IMR-90 (cell line): ENCODE measurements at regions not wholly inside any gene's neighbourhood (a gene's known extent, or its start where the extent isn't known, plus 50 kb on each side); places are given as distances from the start of the nearest gene placed in this dataset.

Experiments used
- ATAC-seq: fragments of 200-7000 bp; cut with Tn5 transposase; 2 replicates; pipeline ENCODE4 v1.9.1; 2020; ENCODE audit warnings: low read depth, mild to moderate bottlenecking, moderate library complexity
- BruUV-seq: library from RNA; stranded (reverse); fragments of 400-500 nt; replicated peaks from 2 replicates; lab custom pipeline; 2021; lab: Mats Ljungman, UMichigan
- CTCF ChIA-PET: fragments of 300-600 bp; formaldehyde crosslinking; extraction: SDS; loops from one replicate; lab custom pipeline; 2021; ENCODE audit warnings: antibody characterized with exemption; lab: Yijun Ruan, JAX
- POLR2A ChIA-PET: fragments of 300-600 bp; sonication (Branson Sonifier 250); formaldehyde crosslinking; loops from one replicate; lab custom pipeline; 2022; ENCODE audit warnings: antibody characterized with exemption; ENCODE audit not compliant: unreplicated experiment; lab: Charles Lee
- DNase-seq: peaks from one replicate; pipeline ENCODE4 v3.0.0; 2013
- H2AFZ ChIP-seq: replicated peaks from 2 replicates; pipeline ENCODE3; 2013; ENCODE audit warnings: low read length, mild to moderate bottlenecking; ENCODE audit not compliant: poor library complexity
- H2AK5ac ChIP-seq: 2 replicates; pipeline ENCODE4 v1.6.1; 2013; ENCODE audit warnings: low read depth, low read length, inconsistent platforms
- H2AK9ac ChIP-seq: replicated peaks from 2 replicates; pipeline ENCODE3; 2013; ENCODE audit warnings: mild to moderate bottlenecking, low read depth, low read length, moderate library complexity; ENCODE audit not compliant: poor library complexity
- H2BK120ac ChIP-seq: 2 replicates; pipeline ENCODE4 v1.6.1; 2013; ENCODE audit warnings: low read depth, low read length, inconsistent platforms
- H2BK15ac ChIP-seq: 3 replicates; pipeline ENCODE4 v1.6.1; 2013; ENCODE audit warnings: low read depth, low read length, inconsistent platforms
- H2BK20ac ChIP-seq: 2 replicates; pipeline ENCODE4 v1.6.1; 2013; ENCODE audit warnings: low read depth, mild to moderate bottlenecking, inconsistent platforms, low read length, moderate library complexity
- H2BK5ac ChIP-seq: 2 replicates; pipeline ENCODE4 v1.6.1; 2013; ENCODE audit warnings: mild to moderate bottlenecking, low read depth, low read length, inconsistent platforms; ENCODE audit not compliant: poor library complexity, severe bottlenecking
- H3K14ac ChIP-seq: replicated peaks from 2 replicates; pipeline ENCODE4 v1.6.1; 2013; ENCODE audit warnings: low read depth, low read length, inconsistent platforms
- H3K18ac ChIP-seq: 2 replicates; pipeline ENCODE4 v1.6.1; 2013; ENCODE audit warnings: low read depth, low read length, control low read depth
- H3K23ac ChIP-seq: 2 replicates; pipeline ENCODE4 v1.6.1; 2013; ENCODE audit warnings: low read depth, low read length, inconsistent platforms
- H3K27ac ChIP-seq: 2 replicates; pipeline ENCODE4 v1.5.1; 2013; ENCODE audit warnings: mild to moderate bottlenecking, control low read depth, low read length; ENCODE audit not compliant: insufficient read depth
- H3K27me3 ChIP-seq: 2 replicates; pipeline ENCODE4 v1.6.1; 2013; ENCODE audit warnings: low read length; ENCODE audit not compliant: control insufficient read depth, insufficient read depth
- H3K36me3 ChIP-seq: 2 replicates; pipeline ENCODE4 v1.6.1; 2013; ENCODE audit warnings: low read length, mixed read lengths; ENCODE audit not compliant: control insufficient read depth, insufficient read depth
- H3K4ac ChIP-seq: 2 replicates; pipeline ENCODE4 v1.6.1; 2013; ENCODE audit warnings: low read depth, low read length, inconsistent platforms
- H3K4me1 ChIP-seq: 2 replicates; pipeline ENCODE4 v1.6.1; 2013; ENCODE audit warnings: low read length, mixed read lengths; ENCODE audit not compliant: control insufficient read depth, insufficient read depth
- H3K4me2 ChIP-seq: 2 replicates; pipeline ENCODE4 v1.6.1; 2013; ENCODE audit warnings: low read depth, mild to moderate bottlenecking, control low read depth, low read length, moderate library complexity
- H3K4me3 ChIP-seq: 2 replicates; pipeline ENCODE4 v1.5.1; 2013; ENCODE audit warnings: low read depth, mild to moderate bottlenecking, control low read depth, low read length, moderate library complexity; ENCODE audit not compliant: insufficient read depth
- H3K56ac ChIP-seq: 2 replicates; pipeline ENCODE4 v1.6.1; 2013; ENCODE audit warnings: low read length, inconsistent platforms; ENCODE audit not compliant: insufficient read depth; ENCODE audit errors: extremely low read depth
- H3K79me1 ChIP-seq, 2 experiments: 2 replicates each; pipeline ENCODE4 v1.6.1; 2013; ENCODE audit warnings: low read length in 2 of 2, inconsistent platforms in 1 of 2, low read depth in 1 of 2
- H3K9ac ChIP-seq: 2 replicates; pipeline ENCODE4 v1.6.1; 2013; ENCODE audit warnings: low read depth, low read length, control low read depth
- H3K9me1 ChIP-seq: 2 replicates; pipeline ENCODE4 v1.6.1; 2013; ENCODE audit warnings: low read length, inconsistent platforms; ENCODE audit not compliant: insufficient read depth
- H3K9me3 ChIP-seq: 2 replicates; pipeline ENCODE4 v1.6.1; 2013; ENCODE audit warnings: low read length; ENCODE audit not compliant: control insufficient read depth, insufficient read depth
- H4K20me1 ChIP-seq: 2 replicates; pipeline ENCODE4 v1.6.1; 2013; ENCODE audit warnings: low read length, inconsistent platforms; ENCODE audit not compliant: insufficient read depth
- H4K5ac ChIP-seq: 2 replicates; pipeline ENCODE4 v1.6.1; 2013; ENCODE audit warnings: mild to moderate bottlenecking, low read depth, low read length, control low read depth
- H4K8ac ChIP-seq, 2 experiments: 2 replicates each; pipeline ENCODE4 v1.6.1; 2013; ENCODE audit warnings: low read depth in 2 of 2, low read length in 2 of 2, control low read depth in 1 of 2, inconsistent platforms in 1 of 2
- H4K91ac ChIP-seq: 2 replicates; pipeline ENCODE4 v1.6.1; 2013; ENCODE audit warnings: low read depth, low read length, inconsistent platforms; ENCODE audit not compliant: insufficient read depth
- BHLHE40 ChIP-seq: fragments of 150-350 bp; IDR thresholded peaks from 2 replicates; pipeline ENCODE4 v1.6.1; 2016; ENCODE audit warnings: mild to moderate bottlenecking, low read depth, low read length
- CEBPB ChIP-seq: IDR thresholded peaks from 2 replicates; pipeline ENCODE4 v1.6.1; 2012; ENCODE audit warnings: low read depth, low read length, improper control_type of control experiment
- CHD1 ChIP-seq: IDR thresholded peaks from 2 replicates; pipeline ENCODE4 v1.6.1; 2012; ENCODE audit warnings: low read depth, low read length, improper control_type of control experiment
- FOS ChIP-seq: fragments of 150-350 bp; IDR thresholded peaks from 2 replicates; pipeline ENCODE4 v1.6.1; 2016; ENCODE audit warnings: low read depth, low read length
- MAFK ChIP-seq: IDR thresholded peaks from 2 replicates; pipeline ENCODE4 v1.6.1; 2012; ENCODE audit warnings: low read depth, low read length, improper control_type of control experiment
- MAZ ChIP-seq: IDR thresholded peaks from 2 replicates; pipeline ENCODE4 v1.6.1; 2012; ENCODE audit warnings: low read depth, mild to moderate bottlenecking, low read length, improper control_type of control experiment, moderate library complexity, borderline replicate concordance
- MXI1 ChIP-seq: IDR thresholded peaks from 2 replicates; pipeline ENCODE4 v1.6.1; 2012; ENCODE audit warnings: low read depth, mild to moderate bottlenecking, low read length, moderate library complexity, borderline replicate concordance
- NFE2L2 ChIP-seq: fragments of 150-350 bp; IDR thresholded peaks from 2 replicates; pipeline ENCODE4 v1.6.1; 2016; ENCODE audit warnings: low read depth, mild to moderate bottlenecking, low read length
- POLR2A ChIP-seq: IDR thresholded peaks from 2 replicates; pipeline ENCODE4 v1.6.1; 2012; ENCODE audit warnings: mild to moderate bottlenecking, low read depth, low read length
- RCOR1 ChIP-seq: IDR thresholded peaks from 2 replicates; pipeline ENCODE4 v1.6.1; 2012; ENCODE audit warnings: mild to moderate bottlenecking, low read length, improper control_type of control experiment; ENCODE audit not compliant: insufficient replicate concordance
- RFX5 ChIP-seq: IDR thresholded peaks from 2 replicates; pipeline ENCODE4 v1.8.0; 2012; ENCODE audit warnings: low read depth, mild to moderate bottlenecking, low read length, moderate library complexity
- SMC3 ChIP-seq: fragments of 150-350 bp; IDR thresholded peaks from 2 replicates; pipeline ENCODE4 v1.6.1; 2016; ENCODE audit warnings: low read depth, mild to moderate bottlenecking, antibody characterized with exemption, low read length, moderate library complexity
- WGBS, 2 experiments: methylation state at CpG; one replicate each; pipeline versions ENCODE4 v1.1.5 to v1.1.7; 2013; ENCODE audit warnings: missing lambda C conversion rate in 2 of 2; ENCODE audit not compliant: insufficient read length in 1 of 2; ENCODE audit errors: extremely low coverage in 2 of 2; 5-methylcytosine and 5-hydroxymethylcytosine counted together
- dilution Hi-C: fragments of 300-500 bp; cut with HindIII; formaldehyde crosslinking; loops from one replicate; pipeline ENCODE4 v1.14.3; 2018; ENCODE audit warnings: low sequenced_read_pairs; ENCODE audit not compliant: unreplicated experiment
- in situ Hi-C: fragments of 300-500 bp; cut with MboI; formaldehyde crosslinking; loops from 3 replicates; pipeline ENCODE4 v1.14.3; 2019; ENCODE audit warnings: low sequenced_read_pairs, inconsistent platforms, mixed read lengths
- intact Hi-C: fragments of 100-400 bp; cut with micrococcal nuclease; formaldehyde crosslinking; loops from 2 replicates; pipeline ENCODE4 v1.10.0; 2022
- TF ChIP-seq, protein P1 (sequence below): fragments of 150-350 bp; IDR thresholded peaks from 2 replicates; pipeline ENCODE4 v1.6.1; 2017; ENCODE audit warnings: mild to moderate bottlenecking, antibody characterized with exemption, low read length, low read depth
- TF ChIP-seq, protein P2 (sequence below): conservative IDR thresholded peaks from 2 replicates; pipeline ENCODE4 v1.5.1; 2012; ENCODE audit warnings: mild to moderate bottlenecking, low read depth, low read length, improper control_type of control experiment
- TF ChIP-seq, protein P3 (sequence below): fragments of 150-350 bp; IDR thresholded peaks from 2 replicates; pipeline ENCODE4 v1.6.1; 2016; ENCODE audit warnings: low read depth, mild to moderate bottlenecking, low read length, moderate library complexity, borderline replicate concordance

DNA sequence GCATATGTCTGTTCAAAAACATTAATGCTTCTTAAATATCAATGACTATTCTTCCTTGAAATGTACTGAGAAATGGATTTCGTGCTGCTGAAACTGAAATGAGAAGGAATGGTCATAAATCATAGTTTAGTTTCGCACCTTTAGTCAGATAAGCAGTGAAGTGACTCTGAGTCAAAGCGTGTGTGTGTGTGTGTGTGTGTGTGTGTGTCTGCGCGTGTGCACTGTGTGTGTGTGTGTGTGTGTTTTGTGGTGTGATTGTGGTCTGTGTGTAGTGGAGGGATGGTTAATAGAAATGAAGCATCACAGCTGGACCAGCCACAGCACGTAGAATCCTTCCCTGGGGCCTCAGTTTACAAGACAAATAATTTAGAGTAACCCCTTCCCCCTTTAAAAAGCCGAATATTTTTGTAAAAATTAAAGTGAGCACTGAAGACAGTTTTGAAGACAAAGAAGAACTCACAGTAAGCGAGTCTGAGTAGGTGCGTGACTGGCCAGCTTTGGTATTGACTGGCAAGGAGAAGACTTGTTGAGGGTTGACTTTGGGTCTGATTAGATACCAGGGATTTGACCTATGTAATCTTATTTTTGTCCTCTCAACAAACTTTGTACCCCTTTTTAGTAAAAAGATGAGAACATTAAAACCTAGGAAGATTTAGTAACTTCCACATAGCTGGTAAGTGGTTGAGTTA, 202.0 kb upstream of the IL12A start:
- intact Hi-C loops (no loop called here), dilution Hi-C loops (no loop called here), in situ Hi-C loops (no loop called here)
- BruUV-seq: no TSS peak
- Histone ChIP-seq H3K36me3 (no peaks in the 10 kb centered on the region), H3K9me3 (no peaks in the 10 kb centered on the region), H2BK120ac (peak overlapping the region; percentile 91), H3K9ac (peak overlapping the region; percentile 28), H3K27ac (peak overlapping the region; percentile 80; the same call in 1 of the 2 replicates), H4K8ac (peak overlapping the region in 1 of 2 experiments; percentile 62; a peak in 2 of 4 replicates), H3K27me3 (no peaks in the 10 kb centered on the region), H2AK9ac (no peak overlapping the region), H3K9me1 (peaks cover 39% of the 10 kb centered on the region), H3K4me3 (no peak overlapping the region), H2BK20ac (peak overlapping the region; percentile 97), H3K18ac (peak overlapping the region; percentile 90), H2BK5ac (peak overlapping the region; percentile 95), H3K4me1 (peaks cover 33% of the 10 kb centered on the region), H4K5ac (peak overlapping the region; percentile 97), H2BK15ac (peak overlapping the region; percentile 53; the same call in 2 of the 3 replicates), H2AFZ (no peak overlapping the region), H3K4me2 (peak overlapping the region; percentile 91), H3K79me1 (peaks cover 31 to 80% of the 10 kb centered on the region in 2 experiments), H3K56ac (peak overlapping the region; percentile 32; the same call in 1 of the 2 replicates), H4K91ac (peak overlapping the region; percentile 72), H3K14ac (peak overlapping the region; percentile 50), H3K4ac (peak overlapping the region; percentile 89), H3K23ac (peak overlapping the region; percentile 84; the same call in 1 of the 2 replicates), H4K20me1 (peaks cover 22% of the 10 kb centered on the region), H2AK5ac (peak overlapping the region; percentile 90; the same call in 1 of the 2 replicates)
- ChIA-PET POLR2A (no interaction called here), CTCF (interaction anchor here (1.1 to 1.5 kb wide), 2 partner anchors 18 to 20 kb away, joined by 3 to 7 read pairs; no protein-coding TSS in a partner anchor)
- 100% methylated on average over 1 of the region's 9 CpGs; no CpG with 5 or more reads in 1 of the 2 experiments for WGBS, 2 experiments
- ATAC-seq: no peak
- DNase-seq: no peak
- no peak for TF ChIP-seq NFE2L2
- TF ChIP-seq, protein P1, sequence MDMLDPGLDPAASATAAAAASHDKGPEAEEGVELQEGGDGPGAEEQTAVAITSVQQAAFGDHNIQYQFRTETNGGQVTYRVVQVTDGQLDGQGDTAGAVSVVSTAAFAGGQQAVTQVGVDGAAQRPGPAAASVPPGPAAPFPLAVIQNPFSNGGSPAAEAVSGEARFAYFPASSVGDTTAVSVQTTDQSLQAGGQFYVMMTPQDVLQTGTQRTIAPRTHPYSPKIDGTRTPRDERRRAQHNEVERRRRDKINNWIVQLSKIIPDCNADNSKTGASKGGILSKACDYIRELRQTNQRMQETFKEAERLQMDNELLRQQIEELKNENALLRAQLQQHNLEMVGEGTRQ: no peak
- TF ChIP-seq, protein P2, sequence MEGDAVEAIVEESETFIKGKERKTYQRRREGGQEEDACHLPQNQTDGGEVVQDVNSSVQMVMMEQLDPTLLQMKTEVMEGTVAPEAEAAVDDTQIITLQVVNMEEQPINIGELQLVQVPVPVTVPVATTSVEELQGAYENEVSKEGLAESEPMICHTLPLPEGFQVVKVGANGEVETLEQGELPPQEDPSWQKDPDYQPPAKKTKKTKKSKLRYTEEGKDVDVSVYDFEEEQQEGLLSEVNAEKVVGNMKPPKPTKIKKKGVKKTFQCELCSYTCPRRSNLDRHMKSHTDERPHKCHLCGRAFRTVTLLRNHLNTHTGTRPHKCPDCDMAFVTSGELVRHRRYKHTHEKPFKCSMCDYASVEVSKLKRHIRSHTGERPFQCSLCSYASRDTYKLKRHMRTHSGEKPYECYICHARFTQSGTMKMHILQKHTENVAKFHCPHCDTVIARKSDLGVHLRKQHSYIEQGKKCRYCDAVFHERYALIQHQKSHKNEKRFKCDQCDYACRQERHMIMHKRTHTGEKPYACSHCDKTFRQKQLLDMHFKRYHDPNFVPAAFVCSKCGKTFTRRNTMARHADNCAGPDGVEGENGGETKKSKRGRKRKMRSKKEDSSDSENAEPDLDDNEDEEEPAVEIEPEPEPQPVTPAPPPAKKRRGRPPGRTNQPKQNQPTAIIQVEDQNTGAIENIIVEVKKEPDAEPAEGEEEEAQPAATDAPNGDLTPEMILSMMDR: no peak
- TF ChIP-seq MAZ: no peak
- TF ChIP-seq MAFK: no peak
- TF ChIP-seq POLR2A: no peak
- TF ChIP-seq RCOR1: no peak
- TF ChIP-seq, protein P3, sequence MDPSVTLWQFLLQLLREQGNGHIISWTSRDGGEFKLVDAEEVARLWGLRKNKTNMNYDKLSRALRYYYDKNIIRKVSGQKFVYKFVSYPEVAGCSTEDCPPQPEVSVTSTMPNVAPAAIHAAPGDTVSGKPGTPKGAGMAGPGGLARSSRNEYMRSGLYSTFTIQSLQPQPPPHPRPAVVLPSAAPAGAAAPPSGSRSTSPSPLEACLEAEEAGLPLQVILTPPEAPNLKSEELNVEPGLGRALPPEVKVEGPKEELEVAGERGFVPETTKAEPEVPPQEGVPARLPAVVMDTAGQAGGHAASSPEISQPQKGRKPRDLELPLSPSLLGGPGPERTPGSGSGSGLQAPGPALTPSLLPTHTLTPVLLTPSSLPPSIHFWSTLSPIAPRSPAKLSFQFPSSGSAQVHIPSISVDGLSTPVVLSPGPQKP: no peak
- TF ChIP-seq BHLHE40: no peak
- no peak for TF ChIP-seq CHD1
- no peak for TF ChIP-seq FOS
- no peak for TF ChIP-seq SMC3
- TF ChIP-seq CEBPB: no peak
- no peak for TF ChIP-seq RFX5
- TF ChIP-seq MXI1: no peak
